IMR-90 (cell line): ENCODE measurements at regions not wholly inside any gene's neighbourhood (a gene's known extent, or its start where the extent isn't known, plus 50 kb on each side); places are given as distances from the start of the nearest gene placed in this dataset.

ENCODE experiments used
- ATAC-seq: fragments of 200-7000 bp; cut with Tn5 transposase; 2 replicates; pipeline ENCODE4 v1.9.1; 2020; ENCODE audit warnings: low read depth, mild to moderate bottlenecking, moderate library complexity
- BruUV-seq: library from RNA; stranded (reverse); fragments of 400-500 nt; replicated peaks from 2 replicates; lab custom pipeline; 2021; lab: Mats Ljungman, UMichigan
- CTCF ChIA-PET: fragments of 300-600 bp; formaldehyde crosslinking; extraction: SDS; loops from one replicate; lab custom pipeline; 2021; ENCODE audit warnings: antibody characterized with exemption; lab: Yijun Ruan, JAX
- POLR2A ChIA-PET: fragments of 300-600 bp; sonication (Branson Sonifier 250); formaldehyde crosslinking; loops from one replicate; lab custom pipeline; 2022; ENCODE audit warnings: antibody characterized with exemption; ENCODE audit not compliant: unreplicated experiment; lab: Charles Lee
- DNase-seq: peaks from one replicate; pipeline ENCODE4 v3.0.0; 2013
- H2AFZ ChIP-seq: replicated peaks from 2 replicates; pipeline ENCODE3; 2013; ENCODE audit warnings: low read length, mild to moderate bottlenecking; ENCODE audit not compliant: poor library complexity
- H2AK5ac ChIP-seq: 2 replicates; pipeline ENCODE4 v1.6.1; 2013; ENCODE audit warnings: low read depth, low read length, inconsistent platforms
- H2AK9ac ChIP-seq: replicated peaks from 2 replicates; pipeline ENCODE3; 2013; ENCODE audit warnings: mild to moderate bottlenecking, low read depth, low read length, moderate library complexity; ENCODE audit not compliant: poor library complexity
- H2BK120ac ChIP-seq: 2 replicates; pipeline ENCODE4 v1.6.1; 2013; ENCODE audit warnings: low read depth, low read length, inconsistent platforms
- H2BK15ac ChIP-seq: 3 replicates; pipeline ENCODE4 v1.6.1; 2013; ENCODE audit warnings: low read depth, low read length, inconsistent platforms
- H2BK20ac ChIP-seq: 2 replicates; pipeline ENCODE4 v1.6.1; 2013; ENCODE audit warnings: low read depth, mild to moderate bottlenecking, inconsistent platforms, low read length, moderate library complexity
- H2BK5ac ChIP-seq: 2 replicates; pipeline ENCODE4 v1.6.1; 2013; ENCODE audit warnings: mild to moderate bottlenecking, low read depth, low read length, inconsistent platforms; ENCODE audit not compliant: poor library complexity, severe bottlenecking
- H3K14ac ChIP-seq: replicated peaks from 2 replicates; pipeline ENCODE4 v1.6.1; 2013; ENCODE audit warnings: low read depth, low read length, inconsistent platforms
- H3K18ac ChIP-seq: 2 replicates; pipeline ENCODE4 v1.6.1; 2013; ENCODE audit warnings: low read depth, low read length, control low read depth
- H3K23ac ChIP-seq: 2 replicates; pipeline ENCODE4 v1.6.1; 2013; ENCODE audit warnings: low read depth, low read length, inconsistent platforms
- H3K27ac ChIP-seq: 2 replicates; pipeline ENCODE4 v1.5.1; 2013; ENCODE audit warnings: mild to moderate bottlenecking, control low read depth, low read length; ENCODE audit not compliant: insufficient read depth
- H3K27me3 ChIP-seq: 2 replicates; pipeline ENCODE4 v1.6.1; 2013; ENCODE audit warnings: low read length; ENCODE audit not compliant: control insufficient read depth, insufficient read depth
- H3K36me3 ChIP-seq: 2 replicates; pipeline ENCODE4 v1.6.1; 2013; ENCODE audit warnings: low read length, mixed read lengths; ENCODE audit not compliant: control insufficient read depth, insufficient read depth
- H3K4ac ChIP-seq: 2 replicates; pipeline ENCODE4 v1.6.1; 2013; ENCODE audit warnings: low read depth, low read length, inconsistent platforms
- H3K4me1 ChIP-seq: 2 replicates; pipeline ENCODE4 v1.6.1; 2013; ENCODE audit warnings: low read length, mixed read lengths; ENCODE audit not compliant: control insufficient read depth, insufficient read depth
- H3K4me2 ChIP-seq: 2 replicates; pipeline ENCODE4 v1.6.1; 2013; ENCODE audit warnings: low read depth, mild to moderate bottlenecking, control low read depth, low read length, moderate library complexity
- H3K4me3 ChIP-seq: 2 replicates; pipeline ENCODE4 v1.5.1; 2013; ENCODE audit warnings: low read depth, mild to moderate bottlenecking, control low read depth, low read length, moderate library complexity; ENCODE audit not compliant: insufficient read depth
- H3K56ac ChIP-seq: 2 replicates; pipeline ENCODE4 v1.6.1; 2013; ENCODE audit warnings: low read length, inconsistent platforms; ENCODE audit not compliant: insufficient read depth; ENCODE audit errors: extremely low read depth
- H3K79me1 ChIP-seq, 2 experiments: 2 replicates each; pipeline ENCODE4 v1.6.1; 2013; ENCODE audit warnings: low read length in 2 of 2, inconsistent platforms in 1 of 2, low read depth in 1 of 2
- H3K9ac ChIP-seq: 2 replicates; pipeline ENCODE4 v1.6.1; 2013; ENCODE audit warnings: low read depth, low read length, control low read depth
- H3K9me1 ChIP-seq: 2 replicates; pipeline ENCODE4 v1.6.1; 2013; ENCODE audit warnings: low read length, inconsistent platforms; ENCODE audit not compliant: insufficient read depth
- H3K9me3 ChIP-seq: 2 replicates; pipeline ENCODE4 v1.6.1; 2013; ENCODE audit warnings: low read length; ENCODE audit not compliant: control insufficient read depth, insufficient read depth
- H4K20me1 ChIP-seq: 2 replicates; pipeline ENCODE4 v1.6.1; 2013; ENCODE audit warnings: low read length, inconsistent platforms; ENCODE audit not compliant: insufficient read depth
- H4K5ac ChIP-seq: 2 replicates; pipeline ENCODE4 v1.6.1; 2013; ENCODE audit warnings: mild to moderate bottlenecking, low read depth, low read length, control low read depth
- H4K8ac ChIP-seq, 2 experiments: 2 replicates each; pipeline ENCODE4 v1.6.1; 2013; ENCODE audit warnings: low read depth in 2 of 2, low read length in 2 of 2, control low read depth in 1 of 2, inconsistent platforms in 1 of 2
- H4K91ac ChIP-seq: 2 replicates; pipeline ENCODE4 v1.6.1; 2013; ENCODE audit warnings: low read depth, low read length, inconsistent platforms; ENCODE audit not compliant: insufficient read depth
- BHLHE40 ChIP-seq: fragments of 150-350 bp; IDR thresholded peaks from 2 replicates; pipeline ENCODE4 v1.6.1; 2016; ENCODE audit warnings: mild to moderate bottlenecking, low read depth, low read length
- FOS ChIP-seq: fragments of 150-350 bp; IDR thresholded peaks from 2 replicates; pipeline ENCODE4 v1.6.1; 2016; ENCODE audit warnings: low read depth, low read length
- MAFK ChIP-seq: IDR thresholded peaks from 2 replicates; pipeline ENCODE4 v1.6.1; 2012; ENCODE audit warnings: low read depth, low read length, improper control_type of control experiment
- MAZ ChIP-seq: IDR thresholded peaks from 2 replicates; pipeline ENCODE4 v1.6.1; 2012; ENCODE audit warnings: low read depth, mild to moderate bottlenecking, low read length, improper control_type of control experiment, moderate library complexity, borderline replicate concordance
- MXI1 ChIP-seq: IDR thresholded peaks from 2 replicates; pipeline ENCODE4 v1.6.1; 2012; ENCODE audit warnings: low read depth, mild to moderate bottlenecking, low read length, moderate library complexity, borderline replicate concordance
- POLR2A ChIP-seq: IDR thresholded peaks from 2 replicates; pipeline ENCODE4 v1.6.1; 2012; ENCODE audit warnings: mild to moderate bottlenecking, low read depth, low read length
- RAD21 ChIP-seq: IDR thresholded peaks from 2 replicates; pipeline ENCODE4 v1.6.1; 2012; ENCODE audit warnings: low read length, improper control_type of control experiment
- RCOR1 ChIP-seq: IDR thresholded peaks from 2 replicates; pipeline ENCODE4 v1.6.1; 2012; ENCODE audit warnings: mild to moderate bottlenecking, low read length, improper control_type of control experiment; ENCODE audit not compliant: insufficient replicate concordance
- RFX5 ChIP-seq: IDR thresholded peaks from 2 replicates; pipeline ENCODE4 v1.8.0; 2012; ENCODE audit warnings: low read depth, mild to moderate bottlenecking, low read length, moderate library complexity
- USF2 ChIP-seq: fragments of 150-350 bp; IDR thresholded peaks from 2 replicates; pipeline ENCODE4 v1.6.1; 2017; ENCODE audit warnings: mild to moderate bottlenecking, antibody characterized with exemption, low read length, low read depth
- WGBS, 2 experiments: methylation state at CpG; one replicate each; pipeline versions ENCODE4 v1.1.5 to v1.1.7; 2013; ENCODE audit warnings: missing lambda C conversion rate in 2 of 2; ENCODE audit not compliant: insufficient read length in 1 of 2; ENCODE audit errors: extremely low coverage in 2 of 2; 5-methylcytosine and 5-hydroxymethylcytosine counted together
- dilution Hi-C: fragments of 300-500 bp; cut with HindIII; formaldehyde crosslinking; loops from one replicate; pipeline ENCODE4 v1.14.3; 2018; ENCODE audit warnings: low sequenced_read_pairs; ENCODE audit not compliant: unreplicated experiment
- in situ Hi-C: fragments of 300-500 bp; cut with MboI; formaldehyde crosslinking; loops from 3 replicates; pipeline ENCODE4 v1.14.3; 2019; ENCODE audit warnings: low sequenced_read_pairs, inconsistent platforms, mixed read lengths
- intact Hi-C: fragments of 100-400 bp; cut with micrococcal nuclease; formaldehyde crosslinking; loops from 2 replicates; pipeline ENCODE4 v1.10.0; 2022

DNA sequence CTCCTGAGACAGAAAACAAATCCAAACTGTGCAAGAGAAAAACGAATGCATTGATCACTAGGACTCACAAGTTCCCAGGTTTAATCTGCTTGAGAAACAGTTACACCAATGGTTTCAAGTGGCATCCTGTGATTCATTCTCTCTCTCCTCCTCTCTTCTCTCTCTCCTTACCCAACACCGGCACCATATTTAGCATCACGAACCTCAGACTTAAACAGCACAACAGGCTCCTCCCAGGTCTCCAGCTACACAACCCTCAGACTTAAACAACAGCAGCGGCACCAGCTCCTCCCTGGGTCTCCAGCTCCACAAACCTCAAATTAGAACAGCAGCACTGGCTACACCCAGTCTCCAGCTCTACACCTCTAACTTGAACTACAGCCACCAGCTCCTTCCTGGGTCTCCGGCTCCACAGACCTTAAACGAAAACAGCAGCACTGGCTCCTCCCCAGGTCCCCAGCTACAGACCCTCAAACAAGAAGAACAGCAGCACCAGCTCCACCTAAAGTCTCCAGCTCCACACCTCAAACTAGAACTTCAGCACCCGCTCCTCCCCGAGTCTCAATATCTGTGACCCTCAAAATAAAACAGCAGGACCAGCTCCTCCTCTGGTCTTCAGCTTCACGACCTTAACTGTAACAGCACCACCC, 355.9 kb downstream of the PREX1 start:
- Histone ChIP-seq H3K27me3 (no peaks in the 10 kb centered on the region; the same call in 1 of the 2 replicates), H3K9me1 (no peaks in the 10 kb centered on the region), H2BK15ac (no peak overlapping the region), H4K20me1 (no peaks in the 10 kb centered on the region), H3K4me2 (no peak overlapping the region), H2BK20ac (no peak overlapping the region), H2BK120ac (no peak overlapping the region), H3K4me3 (no peak overlapping the region), H2AFZ (no peak overlapping the region), H3K14ac (no peak overlapping the region), H4K8ac (no peak overlapping the region), H3K18ac (no peak overlapping the region), H2AK9ac (no peak overlapping the region), H3K27ac (no peak overlapping the region), H3K23ac (no peak overlapping the region), H4K5ac (no peak overlapping the region), H2AK5ac (no peak overlapping the region), H3K9ac (no peak overlapping the region), H3K4ac (no peak overlapping the region), H3K79me1 (no peaks in the 10 kb centered on the region), H3K36me3 (no peaks in the 10 kb centered on the region), H2BK5ac (no peak overlapping the region), H3K9me3 (no peaks in the 10 kb centered on the region), H3K56ac (no peak overlapping the region), H3K4me1 (no peaks in the 10 kb centered on the region), H4K91ac (no peak overlapping the region)
- POLR2A ChIA-PET = no interaction called here
- ATAC-seq (no peak), DNase-seq (no peak)
- TF ChIP-seq MAFK = no peak
- no peak for TF ChIP-seq USF2
- TF ChIP-seq MAZ = no peak
- no peak for TF ChIP-seq RCOR1
- no peak for TF ChIP-seq RFX5
- TF ChIP-seq MXI1 = no peak
- TF ChIP-seq BHLHE40 = no peak
- TF ChIP-seq RAD21 = no peak
- TF ChIP-seq POLR2A = no peak
- no peak for TF ChIP-seq FOS
- dilution Hi-C loops = no loop called here
- intact Hi-C loops = no loop called here
- BruUV-seq = no TSS peak
- CTCF ChIA-PET = no interaction called here
- WGBS, 2 experiments = 49% methylated on average over 6 of the region's 9 CpGs; no CpG with 5 or more reads in 1 of the 2 experiments
- in situ Hi-C loops = no loop called here
